22Rv1 (cell line): ENCODE measurements at regions not wholly inside any gene's neighbourhood (a gene's known extent, or its start where the extent isn't known, plus 50 kb on each side); places are given as distances from the start of the nearest gene placed in this dataset.

Experiments
- ZFX ChIP-seq: fragments of 450-650 bp; IDR thresholded peaks from 2 replicates; pipeline ENCODE4 v1.6.1; 2017; ENCODE audit warnings: antibody characterized with exemption, borderline replicate concordance
- TF ChIP-seq, protein P1 (sequence below): fragments of 450-650 bp; IDR thresholded peaks from 2 replicates; pipeline ENCODE4 v1.5.1; 2017; ENCODE audit warnings: mild to moderate bottlenecking

DNA sequence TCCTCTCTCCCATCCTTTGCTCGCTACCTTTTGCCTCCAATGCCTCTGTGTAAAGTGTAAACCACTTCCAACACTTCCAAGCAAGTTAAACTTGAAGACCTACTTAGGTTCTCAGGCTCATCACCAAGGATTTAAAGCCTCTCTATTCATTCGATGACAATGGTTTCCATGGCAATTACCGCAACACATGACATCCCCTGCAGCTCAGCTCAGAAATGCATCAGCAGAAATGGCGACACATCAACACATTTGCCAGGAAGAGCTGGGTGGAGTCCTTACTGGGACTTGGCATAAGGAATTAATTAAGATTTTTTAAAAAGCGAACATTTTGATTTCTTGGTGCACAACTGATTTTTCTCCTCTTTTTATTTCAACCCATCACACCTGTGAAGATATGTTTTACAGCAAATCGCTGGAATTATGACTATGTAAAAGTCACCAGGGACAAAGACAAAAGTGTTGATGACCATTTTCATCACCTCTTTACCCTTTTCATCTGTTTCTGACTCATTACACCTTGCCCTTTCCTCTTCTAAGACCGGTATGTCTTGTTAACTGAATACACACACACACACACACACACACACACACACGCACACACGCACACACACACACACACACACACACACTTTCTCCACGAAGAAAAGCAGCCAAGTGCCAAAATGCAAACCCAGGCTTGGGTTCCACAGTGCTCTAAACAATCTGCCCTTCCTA is 453.4 kb upstream of the CELF2 start:
- TF ChIP-seq, protein P1, sequence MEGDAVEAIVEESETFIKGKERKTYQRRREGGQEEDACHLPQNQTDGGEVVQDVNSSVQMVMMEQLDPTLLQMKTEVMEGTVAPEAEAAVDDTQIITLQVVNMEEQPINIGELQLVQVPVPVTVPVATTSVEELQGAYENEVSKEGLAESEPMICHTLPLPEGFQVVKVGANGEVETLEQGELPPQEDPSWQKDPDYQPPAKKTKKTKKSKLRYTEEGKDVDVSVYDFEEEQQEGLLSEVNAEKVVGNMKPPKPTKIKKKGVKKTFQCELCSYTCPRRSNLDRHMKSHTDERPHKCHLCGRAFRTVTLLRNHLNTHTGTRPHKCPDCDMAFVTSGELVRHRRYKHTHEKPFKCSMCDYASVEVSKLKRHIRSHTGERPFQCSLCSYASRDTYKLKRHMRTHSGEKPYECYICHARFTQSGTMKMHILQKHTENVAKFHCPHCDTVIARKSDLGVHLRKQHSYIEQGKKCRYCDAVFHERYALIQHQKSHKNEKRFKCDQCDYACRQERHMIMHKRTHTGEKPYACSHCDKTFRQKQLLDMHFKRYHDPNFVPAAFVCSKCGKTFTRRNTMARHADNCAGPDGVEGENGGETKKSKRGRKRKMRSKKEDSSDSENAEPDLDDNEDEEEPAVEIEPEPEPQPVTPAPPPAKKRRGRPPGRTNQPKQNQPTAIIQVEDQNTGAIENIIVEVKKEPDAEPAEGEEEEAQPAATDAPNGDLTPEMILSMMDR: no peak
- no peak for TF ChIP-seq ZFX
